Loucy (cell line): ENCODE measurements at regions not wholly inside any gene's neighbourhood (a gene's known extent, or its start where the extent isn't known, plus 50 kb on each side); places are given as distances from the start of the nearest gene placed in this dataset.

Experiments used
- H2AFZ ChIP-seq: fragments of 200-600 bp; sonication (generic); 2 replicates; pipeline ENCODE4 v1.6.0; 2016; ENCODE audit warnings: antibody characterized with exemption, mild to moderate bottlenecking, low read length, moderate library complexity
- H3F3A ChIP-seq: fragments of 200-600 bp; 2 replicates; pipeline ENCODE4 v1.6.0; 2016; ENCODE audit warnings: antibody characterized with exemption, low read depth, mild to moderate bottlenecking
- H3K27me3 ChIP-seq: fragments of 200-600 bp; sonication (generic); 2 replicates; pipeline ENCODE4 v1.6.1; 2014; ENCODE audit warnings: low read length, mild to moderate bottlenecking; ENCODE audit not compliant: insufficient read depth, poor library complexity, severe bottlenecking
- H3K36me3 ChIP-seq: fragments of 200-600 bp; sonication (generic); 2 replicates; pipeline ENCODE4 v1.6.1; 2016; ENCODE audit warnings: low read length; ENCODE audit not compliant: insufficient read depth
- H3K4me1 ChIP-seq: fragments of 200-600 bp; sonication (generic); 2 replicates; pipeline ENCODE4 v1.5.1; 2014; ENCODE audit warnings: low read length, mild to moderate bottlenecking; ENCODE audit not compliant: insufficient read depth, poor library complexity, severe bottlenecking
- H3K4me2 ChIP-seq: fragments of 200-600 bp; sonication (generic); 2 replicates; pipeline ENCODE4 v1.6.0; 2014; ENCODE audit warnings: antibody characterized with exemption, low read length, low read depth, mild to moderate bottlenecking; ENCODE audit not compliant: poor library complexity, severe bottlenecking
- H3K4me3 ChIP-seq: fragments of 200-600 bp; sonication (generic); 2 replicates; pipeline ENCODE4 v1.5.1; 2014; ENCODE audit warnings: low read length, mild to moderate bottlenecking, mixed read lengths; ENCODE audit not compliant: poor library complexity, severe bottlenecking
- H3K79me2 ChIP-seq: fragments of 200-600 bp; sonication (generic); 2 replicates; pipeline ENCODE4 v1.6.1; 2014; ENCODE audit warnings: low read length; ENCODE audit not compliant: insufficient read depth
- H3K9ac ChIP-seq: fragments of 200-600 bp; sonication (generic); 2 replicates; pipeline ENCODE4 v1.6.0; 2014; ENCODE audit warnings: mild to moderate bottlenecking, low read depth, low read length, moderate library complexity; ENCODE audit not compliant: poor library complexity, severe bottlenecking
- H3K9me2 ChIP-seq: fragments of 200-600 bp; sonication (generic); replicated peaks from 2 replicates; pipeline ENCODE4 v1.6.1; 2016; ENCODE audit warnings: low read depth, low read length, mixed read lengths
- H3K9me3 ChIP-seq: fragments of 200-600 bp; sonication (generic); 2 replicates; pipeline ENCODE4 v1.6.1; 2014; ENCODE audit warnings: mild to moderate bottlenecking, antibody characterized with exemption, low read length, low read depth; ENCODE audit not compliant: insufficient read depth
- H4K20me1 ChIP-seq: fragments of 200-600 bp; sonication (generic); 2 replicates; pipeline ENCODE4 v1.6.0; 2014; ENCODE audit warnings: antibody characterized with exemption, low read length, mild to moderate bottlenecking; ENCODE audit not compliant: insufficient read depth, poor library complexity, severe bottlenecking
- CTCF ChIP-seq: fragments of 200-600 bp; sonication (generic); conservative IDR thresholded peaks from 2 replicates; pipeline ENCODE4 v1.5.1; 2014; ENCODE audit warnings: mild to moderate bottlenecking, antibody characterized with exemption, low read length
- EZH2phosphoT487 ChIP-seq: fragments of 200-600 bp; IDR thresholded peaks from 2 replicates; pipeline ENCODE4 v1.6.1; 2018; ENCODE audit warnings: antibody characterized with exemption, mild to moderate bottlenecking, moderate library complexity, borderline replicate concordance

DNA sequence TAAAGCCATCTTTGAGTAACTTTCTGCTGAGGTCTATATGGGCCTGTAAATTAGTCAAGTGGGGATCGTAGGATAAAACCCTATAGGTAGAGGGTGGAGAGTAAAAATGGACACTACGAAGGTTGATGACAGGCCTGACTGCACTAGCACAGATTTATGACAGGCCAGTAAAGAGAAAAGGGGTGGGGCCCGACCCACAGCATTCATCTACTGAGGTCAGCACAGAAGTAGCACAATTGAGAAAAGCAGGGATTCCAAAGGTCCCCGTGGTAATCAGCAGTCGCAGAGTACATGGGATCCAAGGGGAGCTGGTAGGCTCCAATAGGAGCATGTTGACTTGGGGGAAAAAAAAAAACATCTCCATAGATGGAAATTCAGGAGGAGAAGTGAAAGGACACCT, 660.4 kb downstream of the TFAP2A start:
- H3K27me3 ChIP-seq: no peaks in the 10 kb centered on the region
- H3K4me3 ChIP-seq: no peak overlapping the region
- no peaks in the 10 kb centered on the region for H3K4me1 ChIP-seq
- no peak overlapping the region for H3K9ac ChIP-seq
- no peaks in the 10 kb centered on the region for H3K9me2 ChIP-seq
- no peaks in the 10 kb centered on the region for H3K36me3 ChIP-seq
- no peaks in the 10 kb centered on the region for H3K79me2 ChIP-seq
- no peaks in the 10 kb centered on the region for H4K20me1 ChIP-seq
- TF ChIP-seq CTCF (no peak), EZH2phosphoT487 (no peak)
- no peak overlapping the region for H3K4me2 ChIP-seq
- H2AFZ ChIP-seq: no peak overlapping the region
- no peaks in the 10 kb centered on the region for H3K9me3 ChIP-seq
- H3F3A ChIP-seq: no peaks in the 10 kb centered on the region

DNA sequence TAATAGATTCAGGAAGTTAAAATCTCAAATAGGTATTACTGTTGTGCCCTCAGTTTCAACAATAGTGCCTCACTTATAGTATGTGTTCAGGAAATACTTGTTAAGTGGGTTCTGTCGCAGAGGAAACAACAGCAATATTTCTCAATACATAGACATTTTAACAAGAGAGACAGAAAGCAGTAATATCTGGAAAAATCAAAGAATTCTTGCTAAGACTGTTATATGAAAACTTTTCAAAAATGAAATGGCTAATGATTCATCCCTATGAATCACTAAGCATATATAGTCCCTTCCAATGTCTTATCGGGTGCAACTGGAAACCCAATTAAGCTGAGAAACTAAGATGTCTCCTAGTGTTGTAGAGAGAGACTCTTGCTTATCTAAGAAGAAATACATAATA, 668.9 kb downstream of the TFAP2A start:
- H3K36me3 ChIP-seq: no peaks in the 10 kb centered on the region
- no peaks in the 10 kb centered on the region for H3K27me3 ChIP-seq
- no peak overlapping the region for H3K4me2 ChIP-seq
- TF ChIP-seq CTCF (no peak), EZH2phosphoT487 (no peak)
- no peaks in the 10 kb centered on the region for H4K20me1 ChIP-seq
- no peaks in the 10 kb centered on the region for H3K4me1 ChIP-seq
- H3F3A ChIP-seq: no peaks in the 10 kb centered on the region
- no peaks in the 10 kb centered on the region for H3K9me2 ChIP-seq
- H3K79me2 ChIP-seq: no peaks in the 10 kb centered on the region
- no peak overlapping the region for H2AFZ ChIP-seq
- H3K9ac ChIP-seq: no peak overlapping the region
- H3K4me3 ChIP-seq: no peak overlapping the region
- peaks cover 4% of the 10 kb centered on the region; the same call in 1 of the 2 replicates for H3K9me3 ChIP-seq

- Histone ChIP-seq H3K27me3 (no peaks in the 10 kb centered on the region), H3K9me3 (peaks cover 4% of the 10 kb centered on the region; the same call in 1 of the 2 replicates), H2AFZ (no peak overlapping the region), H3K4me3 (no peak overlapping the region), H3K4me2 (no peak overlapping the region), H4K20me1 (no peaks in the 10 kb centered on the region), H3K36me3 (no peaks in the 10 kb centered on the region), H3K4me1 (no peaks in the 10 kb centered on the region), H3F3A (no peaks in the 10 kb centered on the region), H3K9ac (no peak overlapping the region), H3K79me2 (no peaks in the 10 kb centered on the region), H3K9me2 (no peaks in the 10 kb centered on the region)
- TF ChIP-seq CTCF: no peak
- no peak for TF ChIP-seq EZH2phosphoT487
Observed at GRCh38 chr6:9745476-9745875, 669.4 kb downstream of the TFAP2A start.
